Neuron (in vitro differentiated cells): ENCODE measurements at regions not wholly inside any gene's neighbourhood (a gene's known extent, or its start where the extent isn't known, plus 50 kb on each side); places are given as distances from the start of the nearest gene placed in this dataset.

ENCODE experiments used
- H2AFZ ChIP-seq: one replicate; pipeline ENCODE4 v1.6.1; 2013; ENCODE audit warnings: low read depth, mild to moderate bottlenecking, inconsistent platforms, low read length, moderate library complexity
- H3K27me3 ChIP-seq: one replicate; pipeline ENCODE4 v1.6.1; 2013; ENCODE audit warnings: low read length; ENCODE audit not compliant: insufficient read depth
- H3K36me3 ChIP-seq: one replicate; pipeline ENCODE4 v1.6.1; 2013; ENCODE audit warnings: low read length; ENCODE audit not compliant: insufficient read depth
- H3K4me1 ChIP-seq: one replicate; pipeline ENCODE4 v1.6.1; 2013; ENCODE audit warnings: low read length; ENCODE audit not compliant: insufficient read depth
- H3K4me3 ChIP-seq: 2 replicates; pipeline ENCODE4 v1.5.1; 2013; ENCODE audit warnings: mild to moderate bottlenecking, low read length, moderate library complexity
- H3K9me3 ChIP-seq: one replicate; pipeline ENCODE4 v1.6.1; 2013; ENCODE audit warnings: low read length

DNA sequence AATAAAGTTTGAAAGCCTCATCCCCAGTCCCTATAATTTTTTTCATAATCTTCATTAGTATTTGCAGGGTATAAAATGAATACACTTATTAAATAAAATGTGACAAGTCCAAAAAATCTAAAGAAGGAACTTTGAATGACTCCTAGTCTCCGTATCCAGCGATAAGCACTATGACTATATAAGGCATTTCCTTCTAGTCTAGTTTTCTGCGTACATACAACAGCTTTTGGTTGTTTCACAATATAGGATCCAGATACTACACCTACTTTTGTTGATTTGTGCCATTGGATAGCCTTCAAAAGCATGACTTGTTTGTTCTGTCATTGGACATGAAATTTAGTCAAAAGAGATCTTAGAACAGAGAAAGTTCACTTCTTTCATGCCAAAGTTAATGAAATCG lies 133.3 kb upstream of the PWP1 start:
- no peaks in the 10 kb centered on the region for H3K4me1 ChIP-seq
- H3K36me3 ChIP-seq, result no peaks in the 10 kb centered on the region
- H3K27me3 ChIP-seq, result no peaks in the 10 kb centered on the region
- no peak overlapping the region for H2AFZ ChIP-seq
- peaks cover 7% of the 10 kb centered on the region for H3K9me3 ChIP-seq
- H3K4me3 ChIP-seq, result no peak overlapping the region

DNA sequence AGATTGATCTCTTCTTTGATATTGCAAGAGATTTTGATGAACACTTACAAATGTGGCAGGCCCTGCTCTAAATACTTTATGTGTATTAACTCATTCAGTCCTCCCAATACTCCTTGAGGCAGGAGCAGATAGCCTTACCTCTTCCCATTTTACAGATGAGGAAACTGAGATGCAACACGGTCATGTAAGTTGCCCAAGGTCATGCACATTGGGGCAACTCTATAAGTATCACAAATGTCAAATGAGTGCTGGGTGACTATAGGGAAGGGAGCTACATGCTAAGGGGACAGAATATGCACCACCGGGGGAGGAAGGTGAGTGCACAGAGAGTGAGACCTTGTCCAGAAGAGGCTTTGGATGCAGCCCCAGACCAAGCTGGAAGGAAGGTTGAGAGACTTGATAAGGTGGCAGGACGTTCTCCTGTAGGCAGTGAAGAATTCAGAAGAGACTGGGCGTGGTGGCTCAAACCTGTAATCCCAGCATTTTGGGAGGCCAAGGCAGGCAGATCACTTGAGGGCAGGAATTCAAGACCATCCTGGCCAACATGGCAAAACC lies 132.3 kb upstream of the PWP1 start:
- Histone ChIP-seq H3K4me1 (no peaks in the 10 kb centered on the region), H3K36me3 (no peaks in the 10 kb centered on the region), H3K9me3 (peaks cover 6% of the 10 kb centered on the region), H3K27me3 (no peaks in the 10 kb centered on the region), H2AFZ (no peak overlapping the region), H3K4me3 (no peak overlapping the region)

DNA sequence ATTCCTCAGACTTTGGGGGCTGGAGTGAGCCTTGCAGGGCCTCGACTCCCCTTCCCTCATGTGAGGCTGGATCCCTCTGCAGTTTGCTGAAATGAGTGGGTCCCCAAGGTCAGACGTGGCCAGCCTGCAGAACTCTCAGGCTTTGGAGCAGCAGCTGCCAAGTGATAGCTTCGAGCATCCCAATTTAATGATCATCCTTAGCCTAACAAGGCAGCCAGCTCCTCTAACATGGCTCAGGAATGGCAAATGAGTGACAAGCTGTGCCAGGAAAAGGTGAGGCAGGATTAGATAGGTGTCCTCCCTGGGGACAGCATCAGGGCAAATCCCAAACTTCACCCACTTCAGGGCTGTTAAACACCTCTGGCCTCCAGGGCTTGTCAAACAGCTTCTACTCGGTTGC lies 130.7 kb upstream of the PWP1 start:
- Histone ChIP-seq H3K4me1 (peaks cover under 1% of the 10 kb centered on the region), H3K4me3 (no peak overlapping the region), H3K36me3 (no peaks in the 10 kb centered on the region), H2AFZ (no peak overlapping the region), H3K9me3 (peaks cover 2% of the 10 kb centered on the region), H3K27me3 (no peaks in the 10 kb centered on the region)

DNA sequence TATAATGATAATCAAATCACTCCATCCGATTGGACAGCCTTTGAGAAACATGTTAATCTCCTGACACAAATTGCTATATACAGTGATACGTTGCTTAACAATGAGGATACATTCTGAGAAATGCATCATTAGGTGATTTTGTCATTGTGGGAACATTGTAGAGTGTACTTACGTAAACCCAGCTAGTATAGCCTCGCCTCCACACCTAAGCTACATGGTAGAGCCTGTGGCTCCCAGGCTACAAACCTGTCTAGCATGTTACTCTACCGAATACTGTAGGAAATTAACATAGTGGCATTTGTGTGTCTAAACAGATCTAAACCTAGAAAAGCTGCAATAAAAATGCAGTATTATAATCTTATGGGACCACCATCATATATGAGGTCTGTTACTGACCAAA lies 128.6 kb upstream of the PWP1 start:
- Histone ChIP-seq H3K9me3 (no peaks in the 10 kb centered on the region), H3K36me3 (no peaks in the 10 kb centered on the region), H3K4me1 (peaks cover 10% of the 10 kb centered on the region), H3K4me3 (no peak overlapping the region), H2AFZ (no peak overlapping the region), H3K27me3 (no peaks in the 10 kb centered on the region)

DNA sequence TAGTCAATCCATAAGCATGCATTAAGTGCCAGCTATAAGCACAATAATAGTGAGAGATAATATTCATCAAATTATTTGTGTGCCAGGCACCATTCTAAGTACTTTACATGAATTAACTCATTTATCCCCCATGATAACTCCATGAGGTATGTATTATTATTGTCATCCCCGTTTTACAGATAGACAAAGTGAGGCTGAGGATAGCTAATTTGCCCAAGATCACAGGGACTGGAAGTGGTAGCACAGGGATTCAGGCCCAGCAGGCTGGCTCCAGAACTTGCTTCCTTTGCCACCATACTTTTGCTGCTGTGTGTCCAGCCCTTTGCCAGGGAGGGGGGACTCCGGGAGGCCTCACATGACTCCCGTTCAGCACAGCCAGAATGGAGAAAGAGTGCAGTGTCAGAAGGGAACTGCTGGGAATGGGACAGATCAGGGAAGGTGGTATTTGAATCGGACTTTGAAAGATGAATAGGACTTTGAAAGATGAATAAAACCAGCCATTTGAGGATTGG lies 128.0 kb upstream of the PWP1 start:
- H3K4me1 ChIP-seq, result peaks cover 10% of the 10 kb centered on the region
- no peaks in the 10 kb centered on the region for H3K9me3 ChIP-seq
- no peak overlapping the region for H2AFZ ChIP-seq
- H3K36me3 ChIP-seq, result no peaks in the 10 kb centered on the region
- no peaks in the 10 kb centered on the region for H3K27me3 ChIP-seq
- no peak overlapping the region for H3K4me3 ChIP-seq

DNA sequence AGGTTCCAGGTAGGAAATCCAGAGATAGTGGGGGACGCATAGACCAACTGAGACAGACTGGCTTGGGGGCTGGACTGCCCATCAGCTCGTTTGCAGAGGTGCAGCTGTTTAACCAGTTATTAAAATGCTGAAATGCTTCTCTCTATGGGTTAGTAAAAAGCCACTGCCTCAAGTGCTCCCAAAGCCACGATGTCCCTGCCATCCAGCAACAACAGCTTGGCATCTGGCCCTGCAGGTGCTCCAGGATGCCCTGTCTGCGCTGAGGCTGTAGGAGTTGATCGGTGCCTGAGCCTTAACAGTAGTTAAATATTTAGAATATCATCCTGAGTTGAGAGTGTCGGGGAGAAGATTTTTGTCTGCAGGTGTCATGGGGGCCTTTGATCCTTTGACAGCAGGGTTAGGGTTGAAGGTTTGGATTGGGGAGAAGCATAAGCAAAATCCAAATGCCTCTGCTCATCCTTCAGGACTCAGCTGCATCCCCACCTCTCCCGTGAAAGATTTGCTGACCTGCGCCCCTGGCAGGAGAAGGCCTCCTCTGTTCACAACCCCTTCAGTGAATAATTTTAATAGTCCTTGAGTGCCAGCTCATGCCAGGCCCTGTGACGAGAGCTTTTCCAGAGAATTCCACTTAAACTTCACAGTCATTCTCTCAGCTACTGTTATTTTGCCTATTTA lies 127.3 kb upstream of the PWP1 start:
- Histone ChIP-seq H3K4me1 (peaks cover 10% of the 10 kb centered on the region), H2AFZ (no peak overlapping the region), H3K36me3 (no peaks in the 10 kb centered on the region), H3K4me3 (no peak overlapping the region), H3K9me3 (no peaks in the 10 kb centered on the region), H3K27me3 (no peaks in the 10 kb centered on the region)

DNA sequence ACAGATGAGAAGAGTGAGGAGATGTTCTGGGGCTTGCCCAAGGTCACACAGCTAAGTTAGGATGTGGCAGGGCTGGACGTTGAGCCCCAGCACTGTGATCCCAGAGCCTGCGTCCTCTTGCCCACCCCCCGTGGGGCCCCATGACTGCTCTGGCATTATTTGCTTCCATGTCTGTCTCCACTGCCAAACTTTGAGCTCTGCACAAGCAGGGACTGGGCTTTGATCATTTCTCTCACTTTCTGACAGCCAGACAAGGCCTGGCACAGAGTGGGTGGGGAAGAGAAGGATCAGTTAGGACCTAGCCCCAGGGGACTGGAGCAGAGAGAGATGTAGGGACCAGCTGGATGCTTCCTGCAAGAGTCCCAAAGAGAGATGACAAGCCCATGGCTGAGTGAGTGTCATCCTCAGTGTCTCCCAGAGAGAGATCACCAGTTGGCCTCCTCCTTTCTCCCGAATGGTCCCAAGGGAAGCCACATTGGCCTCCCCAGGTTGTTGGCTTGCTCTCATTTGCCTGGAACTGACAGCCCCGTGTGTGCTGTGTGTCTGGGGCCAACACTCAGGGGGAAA lies 126.7 kb upstream of the PWP1 start:
- no peaks in the 10 kb centered on the region for H3K36me3 ChIP-seq
- peaks cover 10% of the 10 kb centered on the region for H3K4me1 ChIP-seq
- H2AFZ ChIP-seq, result no peak overlapping the region
- no peak overlapping the region for H3K4me3 ChIP-seq
- H3K9me3 ChIP-seq, result no peaks in the 10 kb centered on the region
- no peaks in the 10 kb centered on the region for H3K27me3 ChIP-seq

DNA sequence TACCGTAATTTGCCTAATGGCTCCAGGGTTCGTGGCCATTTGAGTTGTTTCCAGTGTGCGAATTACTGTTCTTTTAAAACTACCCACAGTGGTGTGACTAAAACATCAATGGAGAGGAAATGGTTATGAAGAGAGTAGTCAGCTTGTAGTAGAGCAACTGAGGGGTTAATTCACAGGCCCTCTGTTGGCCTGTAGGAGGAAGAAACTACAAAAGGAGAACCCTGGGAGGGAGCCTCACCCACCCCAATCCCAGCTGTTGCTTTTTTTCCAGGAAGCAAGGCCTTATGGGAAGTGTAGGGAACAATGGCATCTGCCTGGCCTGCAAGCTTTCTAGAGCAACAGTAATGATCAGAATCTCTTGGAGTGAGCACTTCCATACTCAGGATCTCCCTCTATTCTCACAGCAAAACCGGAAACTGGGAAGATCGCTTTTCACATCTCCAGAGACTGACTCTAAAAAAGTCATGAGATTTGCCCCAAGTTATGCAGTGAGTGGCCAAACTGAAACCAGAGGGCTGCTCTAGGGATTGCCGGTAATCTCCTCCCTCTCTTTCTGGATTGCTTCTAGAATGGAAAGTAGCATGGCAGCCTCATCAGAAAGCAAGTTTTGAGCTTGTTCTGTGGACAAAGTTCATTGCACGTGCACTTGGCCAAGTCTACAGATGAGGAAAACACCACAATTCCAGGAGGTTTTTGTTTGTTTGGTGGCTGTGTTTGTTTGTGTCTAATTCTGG lies 125.3 kb upstream of the PWP1 start:
- Histone ChIP-seq H3K4me1 (peaks cover 10% of the 10 kb centered on the region), H3K9me3 (no peaks in the 10 kb centered on the region), H3K27me3 (no peaks in the 10 kb centered on the region), H3K36me3 (no peaks in the 10 kb centered on the region), H2AFZ (no peak overlapping the region), H3K4me3 (no peak overlapping the region)

DNA sequence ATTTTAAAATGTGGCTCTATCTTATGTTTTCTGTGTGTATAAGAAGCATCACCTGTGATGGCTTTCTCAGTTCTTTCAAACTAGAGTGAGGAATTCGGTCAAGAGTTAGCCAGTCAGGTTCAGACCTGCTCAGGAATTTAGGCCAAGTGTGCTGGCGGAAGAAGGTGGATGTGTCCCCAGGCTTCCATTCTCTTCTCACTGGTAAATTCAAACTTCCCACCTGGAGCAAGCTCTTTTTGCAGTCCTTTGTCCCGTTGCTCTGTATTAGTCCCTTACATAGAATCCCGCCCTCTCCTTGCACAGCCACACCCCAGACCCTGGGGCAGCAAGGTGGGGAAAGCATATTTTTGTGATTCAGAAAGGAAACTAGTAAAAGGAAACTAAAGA lies 124.7 kb upstream of the PWP1 start:
- Histone ChIP-seq H3K36me3 (no peaks in the 10 kb centered on the region), H3K4me1 (peaks cover 10% of the 10 kb centered on the region), H3K9me3 (no peaks in the 10 kb centered on the region), H2AFZ (no peak overlapping the region), H3K27me3 (no peaks in the 10 kb centered on the region), H3K4me3 (no peak overlapping the region)

DNA sequence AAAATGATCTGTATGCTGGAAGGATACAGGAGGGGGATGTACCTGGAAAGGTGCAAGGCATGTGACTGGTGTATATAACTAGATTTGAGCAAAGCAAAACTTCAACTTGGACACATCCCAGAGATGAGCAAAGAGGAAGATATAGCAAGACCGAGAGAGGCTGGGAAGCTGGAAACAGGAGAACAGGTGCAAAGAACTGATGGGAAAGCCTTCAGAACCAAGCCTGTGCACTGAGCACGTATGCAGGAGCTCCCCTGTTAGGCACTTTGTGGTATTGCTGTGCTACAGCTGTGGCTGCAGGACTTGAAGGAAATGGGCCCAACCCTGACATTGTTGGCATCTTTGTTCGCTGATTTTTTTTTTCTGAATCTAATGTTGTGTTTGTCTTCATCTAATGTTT lies 120.7 kb upstream of the PWP1 start:
- Histone ChIP-seq H3K4me1 (peaks cover 10% of the 10 kb centered on the region), H3K9me3 (peaks cover 5% of the 10 kb centered on the region), H2AFZ (no peak overlapping the region), H3K36me3 (no peaks in the 10 kb centered on the region), H3K27me3 (no peaks in the 10 kb centered on the region), H3K4me3 (no peak overlapping the region)

DNA sequence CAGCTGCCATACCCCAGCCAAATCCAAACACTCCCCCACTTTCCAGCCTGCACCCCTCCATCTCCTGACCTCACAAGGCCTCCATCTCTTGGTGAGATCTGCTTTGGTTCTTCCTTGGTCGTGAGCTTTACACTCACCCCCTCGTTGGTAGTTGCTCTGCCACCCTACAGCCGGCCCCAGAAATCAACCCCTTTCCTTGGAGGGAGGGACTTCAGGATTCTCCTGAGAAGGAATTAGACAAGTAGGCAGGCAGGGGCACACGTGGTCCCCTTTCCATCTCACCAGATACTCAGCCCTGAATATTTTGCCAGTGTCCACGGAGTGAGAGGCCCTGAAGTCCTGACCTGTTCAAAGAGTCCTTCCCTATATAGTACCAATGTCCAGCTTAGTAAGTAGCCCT lies 120.0 kb upstream of the PWP1 start:
- H3K9me3 ChIP-seq, result peaks cover 5% of the 10 kb centered on the region
- H3K36me3 ChIP-seq, result no peaks in the 10 kb centered on the region
- no peaks in the 10 kb centered on the region for H3K27me3 ChIP-seq
- H3K4me1 ChIP-seq, result peaks cover 4% of the 10 kb centered on the region
- H3K4me3 ChIP-seq, result no peak overlapping the region
- no peak overlapping the region for H2AFZ ChIP-seq

DNA sequence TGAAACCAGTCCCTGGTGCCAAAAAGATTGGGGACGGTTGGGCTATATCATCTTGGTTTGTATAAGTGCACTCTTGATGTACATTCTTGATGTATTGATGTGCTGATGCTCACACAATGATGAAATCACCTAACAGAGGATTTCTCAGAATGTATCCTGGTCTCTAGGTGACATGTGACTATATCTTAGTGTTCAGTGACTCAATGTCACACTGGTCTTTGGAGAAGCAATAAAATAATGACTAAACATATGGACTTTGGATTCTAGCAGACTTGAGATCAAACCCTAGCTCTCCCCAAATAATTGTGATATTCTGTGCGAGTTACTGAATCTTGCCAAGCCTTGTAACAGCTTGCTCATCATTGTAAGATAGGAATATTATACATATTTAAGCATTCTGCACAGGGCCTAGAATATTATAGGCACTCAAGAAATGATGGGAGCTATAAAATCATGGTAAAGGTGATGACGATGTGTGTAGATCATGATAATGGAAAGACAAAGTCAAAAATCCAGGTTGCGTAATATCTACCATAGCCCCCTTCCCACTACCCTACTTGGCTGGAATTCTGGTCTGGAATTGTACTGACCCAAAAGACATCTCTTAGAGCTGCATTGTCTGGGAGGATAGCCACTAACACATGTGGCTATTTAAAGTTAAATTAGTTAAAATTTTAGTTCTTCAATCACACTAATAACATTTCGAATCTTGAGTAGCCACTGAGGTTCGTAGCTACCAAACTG lies 117.6 kb upstream of the PWP1 start:
- Histone ChIP-seq H3K4me1 (no peaks in the 10 kb centered on the region), H3K4me3 (no peak overlapping the region), H2AFZ (no peak overlapping the region), H3K9me3 (peaks cover 5% of the 10 kb centered on the region), H3K27me3 (no peaks in the 10 kb centered on the region), H3K36me3 (no peaks in the 10 kb centered on the region)

DNA sequence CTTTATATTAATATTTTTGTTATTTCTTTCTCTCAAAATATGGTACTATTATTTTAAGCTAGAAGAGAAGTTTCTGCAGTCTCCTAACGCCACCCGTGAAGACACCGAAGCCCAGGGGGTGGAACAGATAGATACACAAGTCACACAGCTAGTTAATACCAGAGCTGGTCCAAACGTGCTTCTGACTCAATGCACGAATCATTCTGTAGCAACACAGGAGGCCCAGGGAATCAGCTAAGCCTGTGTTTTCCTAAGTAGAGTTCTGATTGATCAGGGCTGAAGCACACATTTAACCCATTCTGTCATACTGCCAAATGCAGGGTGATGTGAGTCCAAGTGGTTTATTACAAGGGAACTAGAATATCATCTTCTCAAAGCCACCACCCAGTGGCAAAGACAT lies 116.9 kb upstream of the PWP1 start:
- Histone ChIP-seq H3K27me3 (no peaks in the 10 kb centered on the region), H3K36me3 (no peaks in the 10 kb centered on the region), H2AFZ (no peak overlapping the region), H3K4me1 (no peaks in the 10 kb centered on the region), H3K9me3 (peaks cover 5% of the 10 kb centered on the region), H3K4me3 (no peak overlapping the region)
